ENCODE measurements at regions not wholly inside any gene's neighbourhood (a gene's known extent, or its start where the extent isn't known, plus 50 kb on each side); places are given as distances from the start of the nearest gene placed in this dataset.

DNA sequence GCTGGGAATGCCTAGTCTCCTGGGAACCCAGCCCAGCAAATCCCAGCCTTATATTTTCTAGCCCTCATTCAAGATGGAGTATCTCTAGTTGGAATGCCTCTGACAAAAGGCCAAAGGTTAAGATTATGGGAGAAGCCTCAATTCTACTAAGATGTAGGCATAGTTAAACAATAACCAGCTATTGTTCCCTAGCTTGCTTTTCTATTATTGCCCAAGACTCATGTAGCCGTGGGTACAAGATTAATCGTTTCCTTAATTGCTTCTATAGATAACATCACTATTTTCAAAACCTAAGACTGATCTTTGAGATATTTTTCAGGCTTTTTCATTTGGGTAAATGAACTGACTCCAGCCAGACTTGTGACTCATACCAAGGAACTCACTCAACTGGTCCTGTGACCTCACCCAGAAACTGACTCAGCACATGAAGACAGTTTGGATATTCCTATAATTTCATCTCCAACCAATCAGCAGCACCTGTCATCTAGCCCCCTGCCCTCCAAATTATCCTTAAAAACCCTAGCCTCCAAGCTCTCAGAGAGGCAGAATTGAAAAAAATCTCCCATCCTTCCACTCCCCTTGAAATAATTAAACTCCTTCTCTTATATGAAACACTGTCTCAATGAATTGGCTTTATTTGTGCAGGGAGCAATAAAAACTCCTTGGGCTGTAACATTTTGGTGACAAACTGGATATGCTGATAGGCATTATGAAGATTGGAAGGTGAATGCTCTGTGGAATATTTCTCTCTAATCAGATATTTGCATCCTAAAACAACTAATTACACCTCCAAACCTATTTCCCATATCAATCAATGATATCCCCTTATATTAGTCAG, 589.0 kb downstream of the C12orf50 start:
- H3K79me2 ChIP-seq (ENCODE audit: control insufficient read depth, insufficient read depth, low read length): no peaks in the 10 kb centered on the region
- H3K9me3 ChIP-seq (ENCODE audit: control insufficient read depth, low read depth, low read length): no peaks in the 10 kb centered on the region
- H2AFZ ChIP-seq (ENCODE audit: control insufficient read depth, low read length): peak overlapping the region; percentile 68
- FAIRE-seq (peak; percentile 93), DNase-seq (ENCODE audit: low read depth, low spot score) (peak; percentile 83)
- no peaks in the 10 kb centered on the region for H3K36me3 ChIP-seq (ENCODE audit: control insufficient read depth in 2 of 2, extremely low read depth in 1 of 2, insufficient read depth in 2 of 2, low read length in 2 of 2)
- H3K9ac ChIP-seq (ENCODE audit: control insufficient read depth, extremely low read depth, insufficient read depth, low read length): no peak overlapping the region
- H3K4me2 ChIP-seq (ENCODE audit: control insufficient read depth, extremely low read depth, insufficient read depth, low read depth, low read length): peak overlapping the region; percentile 56
- H4K20me1 ChIP-seq (ENCODE audit: control insufficient read depth, extremely low read depth, insufficient read depth, low read length): no peaks in the 10 kb centered on the region
- dilution Hi-C loops (cut with MboI; ENCODE audit: extremely low pct_ligation_motif_present, low sequenced_read_pairs): no loop called here
- H3K27ac ChIP-seq (ENCODE audit: control insufficient read depth, insufficient read depth, low read length): peak overlapping the region; percentile 75
- peaks cover 28% of the 10 kb centered on the region for H3K4me1 ChIP-seq (ENCODE audit: control insufficient read depth, extremely low read depth, insufficient read depth, low read length)
- H3K9me1 ChIP-seq (ENCODE audit: control insufficient read depth, extremely low read depth, insufficient read depth, low read length): no peaks in the 10 kb centered on the region
- TF ChIP-seq, protein P1, sequence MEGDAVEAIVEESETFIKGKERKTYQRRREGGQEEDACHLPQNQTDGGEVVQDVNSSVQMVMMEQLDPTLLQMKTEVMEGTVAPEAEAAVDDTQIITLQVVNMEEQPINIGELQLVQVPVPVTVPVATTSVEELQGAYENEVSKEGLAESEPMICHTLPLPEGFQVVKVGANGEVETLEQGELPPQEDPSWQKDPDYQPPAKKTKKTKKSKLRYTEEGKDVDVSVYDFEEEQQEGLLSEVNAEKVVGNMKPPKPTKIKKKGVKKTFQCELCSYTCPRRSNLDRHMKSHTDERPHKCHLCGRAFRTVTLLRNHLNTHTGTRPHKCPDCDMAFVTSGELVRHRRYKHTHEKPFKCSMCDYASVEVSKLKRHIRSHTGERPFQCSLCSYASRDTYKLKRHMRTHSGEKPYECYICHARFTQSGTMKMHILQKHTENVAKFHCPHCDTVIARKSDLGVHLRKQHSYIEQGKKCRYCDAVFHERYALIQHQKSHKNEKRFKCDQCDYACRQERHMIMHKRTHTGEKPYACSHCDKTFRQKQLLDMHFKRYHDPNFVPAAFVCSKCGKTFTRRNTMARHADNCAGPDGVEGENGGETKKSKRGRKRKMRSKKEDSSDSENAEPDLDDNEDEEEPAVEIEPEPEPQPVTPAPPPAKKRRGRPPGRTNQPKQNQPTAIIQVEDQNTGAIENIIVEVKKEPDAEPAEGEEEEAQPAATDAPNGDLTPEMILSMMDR (optimal IDR thresholded peaks at IDR 0.05 in 1 of 3, IDR thresholded peaks at IDR 0.05 in 1 of 3, conservative IDR thresholded peaks at IDR 0.05 in 1 of 3; ENCODE audit: extremely low read depth in 1 of 3, insufficient read depth in 2 of 3, low read length in 3 of 3): no peak
- no peak for TF ChIP-seq EZH2 (IDR thresholded peaks at IDR 0.05; ENCODE audit: low read length)
- no peaks in the 10 kb centered on the region for H3K27me3 ChIP-seq (ENCODE audit: control insufficient read depth, extremely low read depth, insufficient read depth, low read length)
- H3K4me3 ChIP-seq (ENCODE audit: control insufficient read depth in 2 of 3, extremely low read depth in 1 of 3, insufficient read depth in 2 of 3, low read depth in 1 of 3, low read length in 3 of 3): peak overlapping the region in 1 of 3 experiments; percentile 14

DNA sequence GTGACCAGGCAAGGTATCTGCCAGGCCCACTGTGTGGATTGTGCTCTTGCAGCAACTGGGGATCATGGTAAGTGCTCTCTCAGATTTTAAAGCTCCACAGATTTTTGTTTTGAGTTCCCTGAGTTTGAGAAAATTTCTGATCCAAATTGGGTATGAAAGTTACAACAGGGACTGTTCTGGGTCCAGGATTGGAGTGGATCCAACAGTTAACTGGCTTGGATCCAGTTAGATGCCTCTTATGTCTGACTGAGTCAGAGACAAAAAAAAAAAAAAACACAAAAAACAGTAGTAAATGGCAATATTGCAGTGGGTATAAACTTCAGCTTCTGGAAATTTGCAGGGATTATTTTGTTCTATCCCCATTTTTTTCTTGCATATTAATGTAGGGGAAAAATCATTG, 598.8 kb downstream of the C12orf50 start:
- H3K4me1 ChIP-seq (ENCODE audit: control insufficient read depth, extremely low read depth, insufficient read depth, low read length): peaks cover 20% of the 10 kb centered on the region
- H3K4me3 ChIP-seq (ENCODE audit: control insufficient read depth in 2 of 3, extremely low read depth in 1 of 3, insufficient read depth in 2 of 3, low read depth in 1 of 3, low read length in 3 of 3): no peak overlapping the region
- H4K20me1 ChIP-seq (ENCODE audit: control insufficient read depth, extremely low read depth, insufficient read depth, low read length): no peaks in the 10 kb centered on the region
- no peaks in the 10 kb centered on the region for H3K27me3 ChIP-seq (ENCODE audit: control insufficient read depth, extremely low read depth, insufficient read depth, low read length)
- no peak for TF ChIP-seq EZH2 (IDR thresholded peaks at IDR 0.05; ENCODE audit: low read length)
- TF ChIP-seq, protein P1 (optimal IDR thresholded peaks at IDR 0.05 in 1 of 3, IDR thresholded peaks at IDR 0.05 in 1 of 3, conservative IDR thresholded peaks at IDR 0.05 in 1 of 3; ENCODE audit: extremely low read depth in 1 of 3, insufficient read depth in 2 of 3, low read length in 3 of 3): no peak
- H3K4me2 ChIP-seq (ENCODE audit: control insufficient read depth, extremely low read depth, insufficient read depth, low read depth, low read length): no peak overlapping the region
- no peaks in the 10 kb centered on the region for H3K9me1 ChIP-seq (ENCODE audit: control insufficient read depth, extremely low read depth, insufficient read depth, low read length)
- peaks cover 4% of the 10 kb centered on the region for H3K9me3 ChIP-seq (ENCODE audit: control insufficient read depth, low read depth, low read length)
- H3K9ac ChIP-seq (ENCODE audit: control insufficient read depth, extremely low read depth, insufficient read depth, low read length): no peak overlapping the region
- H3K79me2 ChIP-seq (ENCODE audit: control insufficient read depth, insufficient read depth, low read length): no peaks in the 10 kb centered on the region
- no peak overlapping the region for H3K27ac ChIP-seq (ENCODE audit: control insufficient read depth, insufficient read depth, low read length)
- no peak overlapping the region for H2AFZ ChIP-seq (ENCODE audit: control insufficient read depth, low read length)
- no peaks in the 10 kb centered on the region for H3K36me3 ChIP-seq (ENCODE audit: control insufficient read depth in 2 of 2, extremely low read depth in 1 of 2, insufficient read depth in 2 of 2, low read length in 2 of 2)
- dilution Hi-C loops (cut with MboI; ENCODE audit: extremely low pct_ligation_motif_present, low sequenced_read_pairs): no loop called here
- FAIRE-seq (peak; percentile 41), DNase-seq (ENCODE audit: low read depth, low spot score) (no peak)

Measured in keratinocyte (primary cell).